ENCODE measurements at regions not wholly inside any gene's neighbourhood (a gene's known extent, or its start where the extent isn't known, plus 50 kb on each side); places are given as distances from the start of the nearest gene placed in this dataset.

GRCh38 chr2:7411691-7412090 lies 494.5 kb downstream of the RNF144A start:
- no peaks in the 10 kb centered on the region for H3K36me3 Mint-ChIP-seq (ENCODE audit: low read depth)
- H3K27ac Mint-ChIP-seq, result no peak overlapping the region
- intact Hi-C loops (cut with micrococcal nuclease), result no loop called here
- CTCF ChIA-PET, result no interaction called here
- H3K9me3 Mint-ChIP-seq, result no peaks in the 10 kb centered on the region
- ATAC-seq, result no peak
- H3K27me3 Mint-ChIP-seq, result peaks cover 1% of the 10 kb centered on the region
- TF ChIP-seq, protein P1, sequence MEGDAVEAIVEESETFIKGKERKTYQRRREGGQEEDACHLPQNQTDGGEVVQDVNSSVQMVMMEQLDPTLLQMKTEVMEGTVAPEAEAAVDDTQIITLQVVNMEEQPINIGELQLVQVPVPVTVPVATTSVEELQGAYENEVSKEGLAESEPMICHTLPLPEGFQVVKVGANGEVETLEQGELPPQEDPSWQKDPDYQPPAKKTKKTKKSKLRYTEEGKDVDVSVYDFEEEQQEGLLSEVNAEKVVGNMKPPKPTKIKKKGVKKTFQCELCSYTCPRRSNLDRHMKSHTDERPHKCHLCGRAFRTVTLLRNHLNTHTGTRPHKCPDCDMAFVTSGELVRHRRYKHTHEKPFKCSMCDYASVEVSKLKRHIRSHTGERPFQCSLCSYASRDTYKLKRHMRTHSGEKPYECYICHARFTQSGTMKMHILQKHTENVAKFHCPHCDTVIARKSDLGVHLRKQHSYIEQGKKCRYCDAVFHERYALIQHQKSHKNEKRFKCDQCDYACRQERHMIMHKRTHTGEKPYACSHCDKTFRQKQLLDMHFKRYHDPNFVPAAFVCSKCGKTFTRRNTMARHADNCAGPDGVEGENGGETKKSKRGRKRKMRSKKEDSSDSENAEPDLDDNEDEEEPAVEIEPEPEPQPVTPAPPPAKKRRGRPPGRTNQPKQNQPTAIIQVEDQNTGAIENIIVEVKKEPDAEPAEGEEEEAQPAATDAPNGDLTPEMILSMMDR (IDR thresholded peaks at IDR 0.05), result no peak
- no peak overlapping the region for H3K4me3 Mint-ChIP-seq
- H3K4me1 Mint-ChIP-seq (ENCODE audit: low read depth), result no peaks in the 10 kb centered on the region
- POLR2A ChIA-PET, result no interaction called here
- no peak for DNase-seq

DNA sequence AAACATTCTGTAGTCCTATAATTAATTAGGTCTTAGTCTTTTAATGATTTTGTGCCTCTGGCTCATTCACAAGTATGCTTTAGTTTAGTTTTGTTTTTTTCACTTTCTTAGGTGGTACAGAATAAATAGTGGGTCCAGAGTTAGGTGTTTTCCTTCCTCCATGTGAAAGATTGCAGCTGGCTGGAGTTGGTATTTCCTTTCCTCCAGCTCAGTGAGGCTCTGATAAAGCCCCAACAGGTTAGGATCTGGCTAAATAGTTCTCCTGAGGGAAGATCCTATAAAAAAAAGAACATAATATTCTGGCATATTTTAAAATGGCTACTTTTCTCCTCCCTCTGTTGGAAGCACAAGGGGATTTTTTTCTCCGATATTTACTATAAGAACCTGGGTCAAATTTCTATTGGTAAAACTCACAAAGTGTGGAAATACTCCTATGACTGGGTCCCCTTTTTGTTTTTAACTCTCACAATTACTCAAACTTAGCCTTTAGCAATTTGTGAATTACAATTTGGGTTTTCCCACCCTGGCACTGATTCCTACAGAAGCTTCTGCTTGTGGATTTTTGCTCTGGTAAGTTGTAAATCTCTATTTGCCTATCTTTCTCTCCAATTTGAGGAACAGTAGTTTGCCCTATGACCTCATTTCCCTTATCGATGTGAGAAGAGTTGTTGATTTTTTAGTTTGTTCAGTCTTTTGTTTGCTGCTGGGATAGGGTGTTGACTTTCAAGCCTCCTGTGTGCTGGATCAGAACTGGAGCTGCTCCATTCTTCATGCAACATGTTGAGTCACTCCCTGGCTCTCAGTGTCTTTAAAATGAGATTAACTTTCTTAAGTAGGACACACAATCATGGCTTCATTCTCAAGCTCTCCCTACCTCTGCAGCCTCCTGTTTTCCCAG lies 500.9 kb downstream of the RNF144A start:
- Mint-ChIP-seq H3K4me3 (no peak overlapping the region), H3K27ac (no peak overlapping the region), H3K9me3 (peaks cover 10% of the 10 kb centered on the region), H3K27me3 (peaks cover 10% of the 10 kb centered on the region), H3K36me3 (ENCODE audit: low read depth) (no peaks in the 10 kb centered on the region), H3K4me1 (ENCODE audit: low read depth) (no peaks in the 10 kb centered on the region)
- ATAC-seq (no peak), DNase-seq (no peak)
- POLR2A ChIA-PET, result interaction anchor here (0.6 kb wide), 1 partner anchor 12 kb away, joined by 4 read pairs; no protein-coding TSS in a partner anchor
- CTCF ChIA-PET, result interaction anchor here (0.7 to 4.5 kb wide), 3 partner anchors 9 to 632 kb away, joined by 3 to 27 read pairs (median 9); no protein-coding TSS in a partner anchor
- TF ChIP-seq, protein P1 (IDR thresholded peaks at IDR 0.05), result no peak
- intact Hi-C loops (cut with micrococcal nuclease), result no loop called here

- peaks cover 10% of the 10 kb centered on the region for H3K9me3 Mint-ChIP-seq
- H3K4me1 Mint-ChIP-seq (ENCODE audit: low read depth), result no peaks in the 10 kb centered on the region
- TF ChIP-seq, protein P1 (IDR thresholded peaks at IDR 0.05), result no peak
- ChIA-PET POLR2A (interaction anchor here (0.6 kb wide), 1 partner anchor 76 kb away, joined by 3 read pairs; no protein-coding TSS in a partner anchor), CTCF (interaction anchor here (2.3 to 4.5 kb wide), 2 partner anchors 8 to 25 kb away, joined by 9 to 27 read pairs; no protein-coding TSS in a partner anchor)
- intact Hi-C loops (cut with micrococcal nuclease), result no loop called here
- DNase-seq (no peak), ATAC-seq (no peak)
- no peaks in the 10 kb centered on the region for H3K36me3 Mint-ChIP-seq (ENCODE audit: low read depth)
- H3K27me3 Mint-ChIP-seq, result peaks cover 10% of the 10 kb centered on the region
- H3K27ac Mint-ChIP-seq, result no peak overlapping the region
- H3K4me3 Mint-ChIP-seq, result no peak overlapping the region
Observed at GRCh38 chr2:7419186-7419585, 502.0 kb downstream of the RNF144A start.

GRCh38 chr2:7419814-7420311 lies 502.7 kb downstream of the RNF144A start:
- ATAC-seq, result no peak
- TF ChIP-seq, protein P1 (IDR thresholded peaks at IDR 0.05), result no peak
- Mint-ChIP-seq H3K36me3 (ENCODE audit: low read depth) (no peaks in the 10 kb centered on the region), H3K9me3 (peaks cover 10% of the 10 kb centered on the region), H3K4me3 (no peak overlapping the region), H3K4me1 (ENCODE audit: low read depth) (no peaks in the 10 kb centered on the region), H3K27me3 (peaks cover 10% of the 10 kb centered on the region), H3K27ac (no peak overlapping the region)
- intact Hi-C loops (cut with micrococcal nuclease), result no loop called here
- ChIA-PET CTCF (interaction anchor here (4.5 kb wide), 1 partner anchor 7 kb away, joined by 27 read pairs; no protein-coding TSS in a partner anchor), POLR2A (interaction anchor here (0.9 kb wide), 1 partner anchor 11 kb away, joined by 3 read pairs; no protein-coding TSS in a partner anchor)
- DNase-seq, result no peak

DNA sequence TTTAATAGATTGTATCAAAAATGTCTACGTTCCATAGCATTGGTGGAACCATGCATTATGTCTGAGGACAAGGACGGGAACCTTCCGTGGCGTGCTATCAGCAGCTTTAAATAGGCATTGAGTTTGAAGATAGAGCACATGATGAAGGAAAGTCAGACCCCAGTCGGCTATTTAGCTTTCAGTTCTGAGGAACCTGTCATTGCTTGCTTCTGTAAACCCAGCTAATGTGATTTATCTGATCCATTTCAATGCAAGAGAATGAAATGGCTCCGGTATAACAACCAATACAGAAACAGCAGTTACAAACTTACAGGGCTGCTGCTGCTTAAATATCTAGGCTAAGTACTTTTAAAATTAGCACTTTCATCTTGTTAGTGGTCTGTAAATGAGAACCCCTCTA lies 503.3 kb downstream of the RNF144A start:
- ChIA-PET POLR2A (interaction anchor here (0.9 kb wide), 1 partner anchor 11 kb away, joined by 3 read pairs; no protein-coding TSS in a partner anchor), CTCF (interaction anchor here (0.9 kb wide), 1 partner anchor 251 kb away, joined by 3 read pairs; no protein-coding TSS in a partner anchor)
- no peak for ATAC-seq
- TF ChIP-seq, protein P1 (IDR thresholded peaks at IDR 0.05), result no peak
- H3K36me3 Mint-ChIP-seq (ENCODE audit: low read depth), result no peaks in the 10 kb centered on the region
- H3K4me1 Mint-ChIP-seq (ENCODE audit: low read depth), result no peaks in the 10 kb centered on the region
- no peak for DNase-seq
- intact Hi-C loops (cut with micrococcal nuclease), result no loop called here
- H3K27ac Mint-ChIP-seq, result no peak overlapping the region
- H3K4me3 Mint-ChIP-seq, result no peak overlapping the region
- peaks cover 10% of the 10 kb centered on the region for H3K9me3 Mint-ChIP-seq
- H3K27me3 Mint-ChIP-seq, result peaks cover 10% of the 10 kb centered on the region
